SK-N-SH treated with all-trans-retinoic acid at 6 μM for 48 hours (cell line): ENCODE measurements at regions not wholly inside any gene's neighbourhood (a gene's known extent, or its start where the extent isn't known, plus 50 kb on each side); places are given as distances from the start of the nearest gene placed in this dataset.

ENCODE experiments used
- ARNTL ChIP-seq: fragments of 450-650 bp; formaldehyde crosslinking; IDR thresholded peaks from 2 replicates; pipeline ENCODE4 v1.5.0; 2020; ENCODE audit warnings: low read depth, mild to moderate bottlenecking, moderate library complexity, borderline replicate concordance
- CSDC2 ChIP-seq: fragments of 250-450 bp; sonication (Bioruptor Pico); IDR thresholded peaks from 2 replicates; pipeline ENCODE4 v1.5.0; 2020; ENCODE audit warnings: mild to moderate bottlenecking, moderate library complexity
- GLIS3 ChIP-seq: fragments of 250-450 bp; sonication (Bioruptor Pico); IDR thresholded peaks from 2 replicates; pipeline ENCODE4 v1.5.0; 2020; ENCODE audit warnings: mild to moderate bottlenecking, moderate library complexity
- ISL1 ChIP-seq: fragments of 250-450 bp; sonication (Bioruptor Pico); IDR thresholded peaks from 2 replicates; pipeline ENCODE4 v2.1.2; 2022; ENCODE audit warnings: mild to moderate bottlenecking, moderate library complexity
- PATZ1 ChIP-seq: fragments of 250-450 bp; sonication (Bioruptor Pico); IDR thresholded peaks from 2 replicates; pipeline ENCODE4 v1.8.0; 2020; ENCODE audit warnings: mild to moderate bottlenecking, moderate library complexity, borderline replicate concordance
- PPARA ChIP-seq: fragments of 250-450 bp; sonication (Bioruptor Pico); IDR thresholded peaks from 2 replicates; pipeline ENCODE4 v1.5.0; 2020; ENCODE audit warnings: mild to moderate bottlenecking, borderline replicate concordance
- RARB ChIP-seq: fragments of 250-450 bp; sonication (Bioruptor Pico); IDR thresholded peaks from 2 replicates; pipeline ENCODE4 v1.8.0; 2021; ENCODE audit warnings: mild to moderate bottlenecking, moderate library complexity
- SNAI2 ChIP-seq: fragments of 250-450 bp; sonication (Bioruptor Pico); IDR thresholded peaks from 2 replicates; pipeline ENCODE4 v1.5.0; 2020; ENCODE audit warnings: mild to moderate bottlenecking, moderate library complexity
- TCF4 ChIP-seq: fragments of 250-450 bp; sonication (Bioruptor Pico); IDR thresholded peaks from 2 replicates; pipeline ENCODE4 v1.8.0; 2021; ENCODE audit warnings: mild to moderate bottlenecking, moderate library complexity, borderline replicate concordance
- TOX ChIP-seq: fragments of 250-450 bp; sonication (Bioruptor Pico); IDR thresholded peaks from 2 replicates; pipeline ENCODE4 v1.8.0; 2021; ENCODE audit warnings: mild to moderate bottlenecking, moderate library complexity, borderline replicate concordance
- TF ChIP-seq, protein P1 (sequence below): fragments of 250-450 bp; sonication (Bioruptor Pico); IDR thresholded peaks from 2 replicates; pipeline ENCODE4 v1.5.1; 2021; ENCODE audit warnings: mild to moderate bottlenecking, moderate library complexity

DNA sequence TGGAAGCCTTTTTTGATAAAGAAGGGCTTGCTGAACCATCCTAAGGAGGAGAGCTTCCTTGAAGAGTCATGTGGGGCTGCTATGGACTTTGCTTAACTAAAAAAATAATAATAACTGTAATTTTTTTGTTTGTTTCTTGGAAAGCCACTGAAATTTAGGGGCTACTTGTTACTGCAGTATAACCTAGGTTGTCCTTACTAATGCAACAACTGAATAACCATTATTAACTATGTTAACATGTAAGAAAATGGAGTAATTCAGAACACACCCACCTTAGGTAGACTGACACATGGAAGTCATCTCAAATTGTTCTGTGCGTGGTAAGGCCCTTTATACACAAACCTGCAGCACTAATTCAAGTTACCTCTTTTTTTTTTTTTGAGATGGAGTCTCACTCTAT lies 90.9 kb upstream of the SOX4 start:
- TF ChIP-seq SNAI2 (CRISPR knock-in tag) (no peak), ISL1 (CRISPR knock-in tag) (no peak), TCF4 (no peak), PPARA (CRISPR knock-in tag) (no peak), PATZ1 (CRISPR knock-in tag) (no peak), TOX (CRISPR knock-in tag) (no peak), RARB (CRISPR knock-in tag) (no peak), CSDC2 (CRISPR knock-in tag) (no peak), GLIS3 (CRISPR knock-in tag) (no peak), ARNTL (no peak)
- TF ChIP-seq, protein P1, sequence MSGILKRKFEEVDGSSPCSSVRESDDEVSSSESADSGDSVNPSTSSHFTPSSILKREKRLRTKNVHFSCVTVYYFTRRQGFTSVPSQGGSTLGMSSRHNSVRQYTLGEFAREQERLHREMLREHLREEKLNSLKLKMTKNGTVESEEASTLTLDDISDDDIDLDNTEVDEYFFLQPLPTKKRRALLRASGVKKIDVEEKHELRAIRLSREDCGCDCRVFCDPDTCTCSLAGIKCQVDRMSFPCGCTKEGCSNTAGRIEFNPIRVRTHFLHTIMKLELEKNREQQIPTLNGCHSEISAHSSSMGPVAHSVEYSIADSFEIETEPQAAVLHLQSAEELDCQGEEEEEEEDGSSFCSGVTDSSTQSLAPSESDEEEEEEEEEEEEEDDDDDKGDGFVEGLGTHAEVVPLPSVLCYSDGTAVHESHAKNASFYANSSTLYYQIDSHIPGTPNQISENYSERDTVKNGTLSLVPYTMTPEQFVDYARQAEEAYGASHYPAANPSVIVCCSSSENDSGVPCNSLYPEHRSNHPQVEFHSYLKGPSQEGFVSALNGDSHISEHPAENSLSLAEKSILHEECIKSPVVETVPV (CRISPR knock-in tag), result no peak
